HL-60 (cell line): ENCODE measurements at regions not wholly inside any gene's neighbourhood (a gene's known extent, or its start where the extent isn't known, plus 50 kb on each side); places are given as distances from the start of the nearest gene placed in this dataset.

Source experiments
- DNase-seq, 2 experiments: peaks; one replicate each; pipeline ENCODE4 v3.0.0-alpha.2; 2010 to 2020; ENCODE audit warnings: low read depth in 1 of 2, low spot score in 1 of 2
- H3K27ac ChIP-seq: fragments of 250-450 bp; sonication (Bioruptor Pico); replicated peaks from 2 replicates; pipeline ENCODE4 v1.5.1; 2020; ENCODE audit warnings: mild to moderate bottlenecking, moderate library complexity
- H3K27me3 ChIP-seq: fragments of 250-450 bp; sonication (Bioruptor Pico); 2 replicates; pipeline ENCODE4 v1.5.1; 2021; ENCODE audit warnings: mild to moderate bottlenecking, moderate library complexity; ENCODE audit not compliant: insufficient read depth, poor library complexity, severe bottlenecking
- H3K4me3 ChIP-seq: replicated peaks from 2 replicates; pipeline ENCODE4 v1.5.1; 2011; ENCODE audit warnings: mild to moderate bottlenecking, control low read depth, low read length; ENCODE audit not compliant: insufficient read depth
- CTCF ChIP-seq: IDR thresholded peaks from one replicate; pipeline ENCODE4 v1.5.1; 2011; ENCODE audit warnings: low read length, control low read depth, inconsistent platforms; ENCODE audit not compliant: insufficient read depth
- GABPA ChIP-seq: IDR thresholded peaks from 2 replicates; pipeline ENCODE4 v1.6.1; 2012; ENCODE audit warnings: low read depth
- POLR2AphosphoS5 ChIP-seq: IDR thresholded peaks from 2 replicates; pipeline ENCODE4 v1.6.1; 2012; ENCODE audit warnings: low read depth
- REST ChIP-seq: IDR thresholded peaks from 2 replicates; pipeline ENCODE4 v1.6.1; 2012; ENCODE audit warnings: low read depth; ENCODE audit not compliant: insufficient replicate concordance
- SPI1 ChIP-seq: IDR thresholded peaks from 2 replicates; pipeline ENCODE4 v1.6.1; 2012; ENCODE audit warnings: low read depth, mild to moderate bottlenecking, borderline replicate concordance

GRCh38 chrX:44032479-44032878 lies 59.3 kb upstream of the NDP start:
- DNase-seq = no peak
- TF ChIP-seq CTCF (no peak), POLR2AphosphoS5 (no peak), SPI1 (no peak), GABPA (no peak), REST (no peak)
- H3K27me3 ChIP-seq = no peaks in the 10 kb centered on the region
- no peak overlapping the region for H3K27ac ChIP-seq
- no peak overlapping the region for H3K4me3 ChIP-seq

- no peak for DNase-seq
- Histone ChIP-seq H3K27ac (no peak overlapping the region), H3K27me3 (no peaks in the 10 kb centered on the region), H3K4me3 (no peak overlapping the region)
- TF ChIP-seq SPI1 (no peak), REST (no peak), CTCF (no peak), POLR2AphosphoS5 (no peak), GABPA (no peak)
Observed at GRCh38 chrX:44025555-44025954, 52.4 kb upstream of the NDP start.
